ENCODE measurements at regions not wholly inside any gene's neighbourhood (a gene's known extent, or its start where the extent isn't known, plus 50 kb on each side); places are given as distances from the start of the nearest gene placed in this dataset.

- Histone ChIP-seq H3K9me3 (ENCODE audit: control insufficient read depth in 1 of 2, insufficient read depth in 1 of 2, low read depth in 1 of 2, low read length in 2 of 2) (peaks cover 3 to 12% of the 10 kb centered on the region in 2 experiments; a peak in 2 of 4 replicates), H3K27ac (ENCODE audit: low read depth, low read length) (no peak overlapping the region), H3K79me2 (ENCODE audit: insufficient read depth, low read length) (no peaks in the 10 kb centered on the region), H3K36me3 (ENCODE audit: control insufficient read depth in 1 of 2, insufficient read depth in 2 of 2, low read length in 2 of 2) (no peaks in the 10 kb centered on the region), H3K4me3 (replicated peaks in 1 of 2; ENCODE audit: low read depth in 1 of 2, low read length in 2 of 2) (no peak overlapping the region), H3K4me2 (ENCODE audit: low read length) (no peak overlapping the region), H4K20me1 (ENCODE audit: insufficient read depth) (no peaks in the 10 kb centered on the region), H3K9me2 (ENCODE audit: insufficient read depth) (no peaks in the 10 kb centered on the region), H3K4me1 (ENCODE audit: control insufficient read depth in 1 of 2, insufficient read depth in 2 of 2, low read length in 2 of 2) (no peaks in the 10 kb centered on the region), H2AFZ (ENCODE audit: low read depth, low read length, poor library complexity, severe bottlenecking) (no peak overlapping the region), H3K9ac (ENCODE audit: low read length) (no peak overlapping the region), H3K27me3 (ENCODE audit: insufficient read depth, low read length) (no peaks in the 10 kb centered on the region)
- BruUV-seq (replicated peaks) = no TSS peak
- intact Hi-C loops (cut with micrococcal nuclease) = no loop called here
- TF ChIP-seq YY1 (IDR thresholded peaks at IDR 0.05; ENCODE audit: extremely low read depth, insufficient replicate concordance, low read depth, low read length) (no peak), CBX3 (IDR thresholded peaks at IDR 0.05; ENCODE audit: low read depth) (no peak), RAD21 (IDR thresholded peaks at IDR 0.05; ENCODE audit: low read depth) (no peak), SP1 (IDR thresholded peaks at IDR 0.05; ENCODE audit: low read depth) (no peak), ZBTB33 (IDR thresholded peaks at IDR 0.05; ENCODE audit: extremely low read depth, insufficient replicate concordance, low read length) (no peak), JUND (IDR thresholded peaks at IDR 0.05) (no peak), TCF7L2 (IDR thresholded peaks at IDR 0.05; ENCODE audit: borderline replicate concordance, extremely low read depth, insufficient read depth, insufficient read length) (no peak), SIN3A (IDR thresholded peaks at IDR 0.05; ENCODE audit: low read depth) (no peak), FOSL1 (IDR thresholded peaks at IDR 0.05; ENCODE audit: low read depth) (no peak), ZFX (IDR thresholded peaks at IDR 0.05) (no peak), EZH2phosphoT487 (IDR thresholded peaks at IDR 0.05; ENCODE audit: borderline replicate concordance) (no peak), SRF (IDR thresholded peaks at IDR 0.05; ENCODE audit: low read depth) (no peak), POLR2AphosphoS5 (IDR thresholded peaks at IDR 0.05; ENCODE audit: low read depth, low read length) (no peak), EGR1 (IDR thresholded peaks at IDR 0.05; ENCODE audit: low read depth) (no peak), EZH2 (IDR thresholded peaks at IDR 0.05) (no peak), CTCF (IDR thresholded peaks at IDR 0.05 in 2 of 3, conservative IDR thresholded peaks at IDR 0.05 in 1 of 3; ENCODE audit: borderline replicate concordance in 1 of 3, insufficient read depth in 1 of 3, low read depth in 2 of 3, low read length in 2 of 3) (no peak), ZNF274 (IDR thresholded peaks at IDR 0.05; ENCODE audit: low read depth, low read length) (no peak), CEBPB (IDR thresholded peaks at IDR 0.05; ENCODE audit: low read depth) (no peak)
- TF ChIP-seq, protein P1, sequence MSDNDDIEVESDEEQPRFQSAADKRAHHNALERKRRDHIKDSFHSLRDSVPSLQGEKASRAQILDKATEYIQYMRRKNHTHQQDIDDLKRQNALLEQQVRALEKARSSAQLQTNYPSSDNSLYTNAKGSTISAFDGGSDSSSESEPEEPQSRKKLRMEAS (IDR thresholded peaks at IDR 0.05) = no peak
- TF ChIP-seq, protein P2, sequence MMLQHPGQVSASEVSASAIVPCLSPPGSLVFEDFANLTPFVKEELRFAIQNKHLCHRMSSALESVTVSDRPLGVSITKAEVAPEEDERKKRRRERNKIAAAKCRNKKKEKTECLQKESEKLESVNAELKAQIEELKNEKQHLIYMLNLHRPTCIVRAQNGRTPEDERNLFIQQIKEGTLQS (IDR thresholded peaks at IDR 0.05) = no peak
- ChIA-PET CTCF (no interaction called here), RAD21 (ENCODE audit: low non-redundant PET in 1 of 2, low total read pairs in 2 of 2, uncharacterized antibody in 2 of 2, unreplicated experiment in 2 of 2) (no interaction called here), POLR2A (no interaction called here)
- DNase-seq (ENCODE audit: low read depth, low spot score) (no peak), ATAC-seq (no peak)
Observed at GRCh38 chr2:75998451-75998850, 287.7 kb upstream of the GCFC2 start.
